HEK293T (cell line): ENCODE measurements at regions not wholly inside any gene's neighbourhood (a gene's known extent, or its start where the extent isn't known, plus 50 kb on each side); places are given as distances from the start of the nearest gene placed in this dataset.

ENCODE experiments used
- ARNT ChIP-seq: fragments of 450-650 bp; IDR thresholded peaks from 2 replicates; pipeline ENCODE4 v1.6.1; 2017; ENCODE audit warnings: mild to moderate bottlenecking
- CTBP1 ChIP-seq: fragments of 450-650 bp; IDR thresholded peaks from 2 replicates; pipeline ENCODE4 v1.6.1; 2016; ENCODE audit warnings: borderline replicate concordance
- FOXA1 ChIP-seq: fragments of 450-650 bp; IDR thresholded peaks from 2 replicates; pipeline ENCODE4 v1.6.1; 2016; ENCODE audit warnings: mild to moderate bottlenecking
- FOXM1 ChIP-seq: fragments of 450-650 bp; IDR thresholded peaks from 2 replicates; pipeline ENCODE4 v1.6.1; 2017; ENCODE audit warnings: mild to moderate bottlenecking, borderline replicate concordance
- HDGF ChIP-seq: fragments of 450-650 bp; IDR thresholded peaks from 2 replicates; pipeline ENCODE4 v1.6.1; 2017; ENCODE audit warnings: antibody characterized with exemption, borderline replicate concordance
- NFRKB ChIP-seq: fragments of 450-650 bp; IDR thresholded peaks from 2 replicates; pipeline ENCODE4 v1.6.1; 2016; ENCODE audit warnings: mild to moderate bottlenecking, moderate library complexity
- SP1 ChIP-seq: fragments of 450-650 bp; IDR thresholded peaks from 2 replicates; pipeline ENCODE4 v1.6.1; 2017
- SUZ12 ChIP-seq: fragments of 450-650 bp; IDR thresholded peaks from 2 replicates; pipeline ENCODE4 v1.6.1; 2016; ENCODE audit warnings: mild to moderate bottlenecking
- TARDBP ChIP-seq: fragments of 450-650 bp; IDR thresholded peaks from 2 replicates; pipeline ENCODE4 v1.6.1; 2016
- ZNF384 ChIP-seq: fragments of 450-650 bp; IDR thresholded peaks from 2 replicates; pipeline ENCODE4 v1.6.1; 2016
- TF ChIP-seq, protein P1 (sequence below): fragments of 450-650 bp; IDR thresholded peaks from 2 replicates; pipeline ENCODE4 v1.6.1; 2016

DNA sequence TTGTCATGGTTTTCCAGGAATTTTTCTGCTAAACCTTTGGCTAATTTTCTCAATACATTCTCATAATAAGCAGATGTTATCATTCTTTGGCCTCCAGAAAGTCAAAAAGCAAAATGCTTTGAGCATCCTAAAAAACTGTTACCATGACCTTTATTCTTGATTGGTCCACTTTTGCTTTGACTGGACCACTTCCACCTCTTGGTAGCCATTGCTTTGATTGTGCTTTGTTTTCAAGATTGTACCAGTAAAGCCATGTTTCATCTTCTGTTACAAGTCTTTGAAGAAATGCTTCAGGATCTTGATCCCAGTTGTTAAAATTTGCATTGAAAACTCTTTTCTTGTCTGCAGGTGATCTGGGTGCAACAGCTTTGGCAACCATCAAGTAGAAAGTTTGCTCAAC, 180.1 kb downstream of the DUSP6 start:
- TF ChIP-seq FOXA1, result no peak
- TF ChIP-seq FOXM1, result no peak
- no peak for TF ChIP-seq TARDBP
- no peak for TF ChIP-seq SP1
- TF ChIP-seq HDGF, result no peak
- TF ChIP-seq CTBP1, result no peak
- no peak for TF ChIP-seq SUZ12
- TF ChIP-seq NFRKB, result no peak
- TF ChIP-seq ARNT, result no peak
- TF ChIP-seq, protein P1, sequence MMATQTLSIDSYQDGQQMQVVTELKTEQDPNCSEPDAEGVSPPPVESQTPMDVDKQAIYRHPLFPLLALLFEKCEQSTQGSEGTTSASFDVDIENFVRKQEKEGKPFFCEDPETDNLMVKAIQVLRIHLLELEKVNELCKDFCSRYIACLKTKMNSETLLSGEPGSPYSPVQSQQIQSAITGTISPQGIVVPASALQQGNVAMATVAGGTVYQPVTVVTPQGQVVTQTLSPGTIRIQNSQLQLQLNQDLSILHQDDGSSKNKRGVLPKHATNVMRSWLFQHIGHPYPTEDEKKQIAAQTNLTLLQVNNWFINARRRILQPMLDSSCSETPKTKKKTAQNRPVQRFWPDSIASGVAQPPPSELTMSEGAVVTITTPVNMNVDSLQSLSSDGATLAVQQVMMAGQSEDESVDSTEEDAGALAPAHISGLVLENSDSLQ, result no peak
- TF ChIP-seq ZNF384, result no peak
